Left ventricle myocardium inferior (tissue), 1 donor: ENCODE measurements at regions not wholly inside any gene's neighbourhood (a gene's known extent, or its start where the extent isn't known, plus 50 kb on each side); places are given as distances from the start of the nearest gene placed in this dataset.
"Not testable (repeated sequence)": the region's sequence is repeated elsewhere in the genome, so short reads cannot be mapped to it uniquely, and the experiment has no call there.

ENCODE experiments used
- DNase-seq: peaks from one replicate; pipeline ENCODE4 v3.0.0-alpha.2; 2020
- H3K27ac ChIP-seq: fragments of 200-600 bp; replicated peaks from 2 replicates; pipeline ENCODE4 v1.8.0; 2021
- H3K27me3 ChIP-seq: fragments of 200-600 bp; 2 replicates; pipeline ENCODE4 v1.8.0; 2021; ENCODE audit warnings: low read depth
- H3K36me3 ChIP-seq: fragments of 200-600 bp; 2 replicates; pipeline ENCODE4 v1.8.0; 2021
- H3K4me1 ChIP-seq: fragments of 200-600 bp; 2 replicates; pipeline ENCODE4 v1.8.0; 2021
- H3K4me3 ChIP-seq: fragments of 200-600 bp; 2 replicates; pipeline ENCODE4 v1.8.0; 2021; ENCODE audit warnings: mild to moderate bottlenecking, moderate library complexity
- H3K9me3 ChIP-seq: fragments of 200-600 bp; replicated peaks from 2 replicates; pipeline ENCODE4 v1.8.0; 2021
- CTCF ChIP-seq: fragments of 200-600 bp; IDR thresholded peaks from 2 replicates; pipeline ENCODE4 v1.8.0; 2021; ENCODE audit warnings: antibody characterized with exemption, mild to moderate bottlenecking, borderline replicate concordance
- intact Hi-C: fragments of 100-400 bp; cut with micrococcal nuclease; formaldehyde crosslinking; loops from one replicate; pipeline ENCODE4 v1.11.0; 2022
- donor health status: DM: no; HTN: yes; CAD: no; lungs with severe emphysema.

- intact Hi-C loops: no loop called here
- Histone ChIP-seq H3K9me3 (no peaks in the 10 kb centered on the region), H3K4me1 (no peaks in the 10 kb centered on the region), H3K27ac (no peak overlapping the region), H3K36me3 (no peaks in the 10 kb centered on the region), H3K27me3 (no peaks in the 10 kb centered on the region), H3K4me3 (no peak overlapping the region)
- no peak for DNase-seq
- no peak for TF ChIP-seq CTCF
Measured at GRCh38 chr9:19885608-19886007, 96.8 kb upstream of the SLC24A2 start.

GRCh38 chr9:19879062-19879461, 90.2 kb upstream of the SLC24A2 start:
- Histone ChIP-seq H3K36me3 (no peaks in the 10 kb centered on the region), H3K27ac (no peak overlapping the region), H3K4me3 (no peak overlapping the region), H3K4me1 (no peaks in the 10 kb centered on the region), H3K27me3 (no peaks in the 10 kb centered on the region), H3K9me3 (no peaks in the 10 kb centered on the region)
- intact Hi-C loops: no loop called here
- no peak for TF ChIP-seq CTCF
- no peak for DNase-seq

- H3K4me1 ChIP-seq: no peaks in the 10 kb centered on the region
- no peaks in the 10 kb centered on the region for H3K36me3 ChIP-seq
- intact Hi-C loops: no loop called here
- H3K27me3 ChIP-seq: peaks cover 3% of the 10 kb centered on the region
- peaks cover 2% of the 10 kb centered on the region for H3K9me3 ChIP-seq
- DNase-seq: no peak
- H3K27ac ChIP-seq: no peak overlapping the region
- no peak overlapping the region for H3K4me3 ChIP-seq
- no peak for TF ChIP-seq CTCF
Measured at GRCh38 chr9:19876569-19877316, 87.9 kb upstream of the SLC24A2 start.

- no peak for TF ChIP-seq CTCF
- no peak for DNase-seq
- H3K4me1 ChIP-seq: no peaks in the 10 kb centered on the region
- intact Hi-C loops: no loop called here
- H3K9me3 ChIP-seq: peaks cover 14% of the 10 kb centered on the region
- no peaks in the 10 kb centered on the region for H3K36me3 ChIP-seq
- H3K4me3 ChIP-seq: no peak overlapping the region
- no peak overlapping the region for H3K27ac ChIP-seq
- H3K27me3 ChIP-seq: peaks cover 3% of the 10 kb centered on the region
Measured at GRCh38 chr9:19875291-19875920, 86.6 kb upstream of the SLC24A2 start.

- H3K4me1 ChIP-seq, H3K36me3 ChIP-seq: not testable (repeated sequence)
Measured at GRCh38 chr9:19873188-19873587, 84.4 kb upstream of the SLC24A2 start.

GRCh38 chr9:19870988-19871387, 82.2 kb upstream of the SLC24A2 start:
- DNase-seq: no peak
- peaks cover 18% of the 10 kb centered on the region for H3K9me3 ChIP-seq
- intact Hi-C loops: no loop called here
- H3K27me3 ChIP-seq: peaks cover 3% of the 10 kb centered on the region
- H3K4me1 ChIP-seq: no peaks in the 10 kb centered on the region
- H3K36me3 ChIP-seq: no peaks in the 10 kb centered on the region
- no peak overlapping the region for H3K4me3 ChIP-seq
- H3K27ac ChIP-seq: no peak overlapping the region
- TF ChIP-seq CTCF: no peak

More at GRCh38 chr9:19873188-19873587, 84.4 kb upstream of the SLC24A2 start:
- H3K27me3 ChIP-seq, intact Hi-C loops, H3K4me3 ChIP-seq, H3K27ac ChIP-seq, DNase-seq: not testable (repeated sequence)
- peaks cover 18% of the 10 kb centered on the region for H3K9me3 ChIP-seq
